Amniotic epithelial cell (primary cell): ENCODE measurements at regions not wholly inside any gene's neighbourhood (a gene's known extent, or its start where the extent isn't known, plus 50 kb on each side); places are given as distances from the start of the nearest gene placed in this dataset.
"Not testable (repeated sequence)": the region's sequence is repeated elsewhere in the genome, so short reads cannot be mapped to it uniquely, and the experiment has no call there.

Source experiments
- DNase-seq: peaks from one replicate; pipeline ENCODE4 v3.0.0-alpha.2; 2010; ENCODE audit warnings: low read depth

DNA sequence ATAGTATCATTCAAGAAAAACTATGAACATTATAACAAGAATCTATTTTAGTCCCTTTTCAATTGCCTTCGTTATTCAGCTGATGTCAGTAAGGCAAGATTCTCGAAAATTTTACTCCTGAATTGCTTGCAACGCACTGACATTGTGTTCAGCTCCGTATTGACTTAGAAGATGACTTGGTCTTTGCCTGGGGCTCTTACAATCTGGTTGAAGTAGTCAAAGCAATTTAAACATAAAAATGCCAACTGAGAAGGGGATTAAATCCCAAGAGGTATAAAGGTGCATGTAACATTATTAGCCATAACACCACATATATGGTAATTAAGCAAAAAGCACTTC is 507.1 kb downstream of the CENPC start:
- no peak for DNase-seq

DNA sequence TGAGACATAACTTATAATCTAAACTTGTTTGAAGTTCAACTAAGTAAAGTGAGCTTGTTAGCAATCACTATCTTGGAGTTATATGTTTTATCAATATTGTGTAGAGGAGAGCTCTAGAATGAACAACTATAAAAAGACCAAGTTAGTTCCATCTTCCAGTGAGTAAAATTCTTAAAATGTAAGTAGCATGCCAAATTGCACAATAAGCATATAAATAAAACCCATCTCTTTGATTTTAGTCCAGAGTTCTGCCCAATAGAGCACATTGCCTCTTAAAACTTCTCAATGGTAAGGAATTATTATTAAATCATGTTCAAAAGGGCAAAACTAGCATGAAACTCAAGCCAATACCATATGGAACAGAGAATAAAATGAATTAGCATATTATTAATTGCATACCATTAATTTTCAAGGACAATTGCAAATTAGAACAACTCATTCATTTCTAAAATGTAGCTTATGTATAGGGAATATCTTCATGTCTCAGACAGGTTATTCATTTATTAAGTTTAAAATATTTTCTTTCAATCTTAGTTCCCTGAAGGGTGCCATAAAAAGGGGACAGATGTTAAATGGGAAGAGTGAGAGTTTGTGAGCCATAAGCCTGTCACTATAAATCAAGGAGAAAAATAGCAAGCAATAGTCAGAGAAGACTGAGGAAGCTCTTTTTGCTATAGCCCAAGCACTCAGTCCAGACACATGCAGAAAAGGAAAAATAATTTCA is 507.6 kb downstream of the CENPC start:
- no peak for DNase-seq

DNA sequence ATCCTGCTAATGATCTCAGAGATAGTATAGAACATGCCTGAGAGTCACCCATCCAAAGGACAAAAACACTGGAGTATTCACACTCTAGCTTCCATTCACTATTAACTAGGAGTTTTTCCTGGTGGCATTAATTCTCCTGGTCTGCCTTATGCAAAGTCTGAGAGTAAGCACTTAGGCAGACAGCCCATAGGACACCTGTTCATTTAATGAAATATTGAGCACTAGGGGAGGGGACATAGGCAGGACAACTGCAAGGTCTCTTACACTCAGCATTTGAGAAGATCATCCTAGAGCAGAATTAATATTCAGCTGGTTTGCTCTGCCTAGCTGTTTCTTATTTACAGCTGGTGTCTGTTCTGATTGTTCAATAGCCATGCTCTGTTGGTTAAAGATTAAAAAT is 508.5 kb downstream of the CENPC start:
- DNase-seq, result no peak

DNA sequence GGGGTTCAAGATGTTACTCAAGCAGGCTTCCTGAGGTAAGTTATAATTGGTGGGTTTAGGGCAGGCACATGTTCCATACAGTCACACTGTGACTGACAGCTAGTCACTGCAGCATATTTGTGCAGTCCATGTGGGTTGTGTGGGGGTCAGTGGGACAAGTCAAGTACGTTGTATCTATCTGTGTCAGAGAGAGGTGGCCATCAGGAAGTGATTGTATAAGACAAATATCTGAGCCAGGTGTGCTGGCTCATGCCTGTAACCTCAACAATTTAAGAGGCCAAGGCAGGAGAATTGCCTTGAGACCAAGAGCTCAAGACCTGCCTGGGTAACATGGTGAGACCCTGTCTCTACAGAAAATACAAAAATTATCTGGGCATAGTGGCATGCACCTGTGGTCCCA is 509.3 kb downstream of the CENPC start:
- DNase-seq, result peak; percentile 5

DNA sequence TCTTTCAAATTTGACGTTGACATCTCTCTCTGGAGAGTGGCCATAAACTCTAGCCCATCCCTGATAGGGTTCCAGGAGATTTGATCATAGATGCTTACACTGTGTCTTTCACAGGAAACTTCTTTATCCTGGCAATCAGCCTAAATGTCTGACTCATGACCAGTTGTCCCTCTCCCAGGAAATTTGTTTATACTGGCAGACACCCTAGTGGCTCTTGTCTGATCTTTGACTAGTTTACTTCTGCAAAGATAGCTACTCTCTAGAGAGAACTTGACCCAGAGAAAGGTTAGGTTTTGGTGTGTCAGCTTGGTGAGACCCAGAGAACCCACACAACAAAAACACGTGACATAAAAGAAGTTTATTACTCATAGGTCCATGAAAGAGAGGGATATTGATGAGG is 509.8 kb downstream of the CENPC start:
- DNase-seq, result peak; percentile 48

DNA sequence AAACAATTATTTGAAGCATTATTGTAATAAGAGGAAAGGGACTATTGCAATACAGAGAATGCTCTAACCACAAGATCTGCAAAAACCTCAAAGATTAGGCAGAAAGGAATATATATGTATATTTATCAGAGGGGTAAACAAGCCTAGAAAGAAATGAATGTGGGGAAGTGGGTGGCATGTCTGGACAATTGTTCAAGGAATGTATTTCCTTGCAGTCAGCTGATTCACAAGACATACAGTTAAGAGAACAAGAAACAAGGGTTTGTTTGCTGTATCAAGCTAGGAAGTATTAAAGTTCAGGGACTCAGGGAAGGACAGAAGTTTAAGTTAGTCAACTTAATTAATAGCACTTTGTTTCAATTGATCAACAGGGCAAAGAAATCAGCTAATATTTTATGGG is 514.7 kb downstream of the CENPC start:
- DNase-seq, result peak; percentile 64

DNA sequence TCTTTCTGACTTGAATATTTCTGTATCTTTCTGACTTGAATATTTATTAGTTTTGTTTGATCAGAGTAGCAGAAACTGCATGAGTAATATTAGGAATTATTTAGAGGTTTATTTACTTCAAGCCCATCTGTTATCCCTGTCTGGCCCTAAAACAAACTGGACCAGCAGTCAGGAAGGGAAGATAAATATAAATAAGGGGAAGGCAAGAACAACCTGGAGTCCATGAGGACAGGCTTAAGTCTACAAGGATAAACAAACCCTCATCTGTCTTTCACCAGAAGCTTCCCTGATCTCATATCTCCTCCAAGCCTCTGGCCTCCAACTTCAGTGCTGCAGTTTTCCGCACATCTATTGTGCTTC is 524.9 kb downstream of the CENPC start:
- DNase-seq, result peak; percentile 55

DNA sequence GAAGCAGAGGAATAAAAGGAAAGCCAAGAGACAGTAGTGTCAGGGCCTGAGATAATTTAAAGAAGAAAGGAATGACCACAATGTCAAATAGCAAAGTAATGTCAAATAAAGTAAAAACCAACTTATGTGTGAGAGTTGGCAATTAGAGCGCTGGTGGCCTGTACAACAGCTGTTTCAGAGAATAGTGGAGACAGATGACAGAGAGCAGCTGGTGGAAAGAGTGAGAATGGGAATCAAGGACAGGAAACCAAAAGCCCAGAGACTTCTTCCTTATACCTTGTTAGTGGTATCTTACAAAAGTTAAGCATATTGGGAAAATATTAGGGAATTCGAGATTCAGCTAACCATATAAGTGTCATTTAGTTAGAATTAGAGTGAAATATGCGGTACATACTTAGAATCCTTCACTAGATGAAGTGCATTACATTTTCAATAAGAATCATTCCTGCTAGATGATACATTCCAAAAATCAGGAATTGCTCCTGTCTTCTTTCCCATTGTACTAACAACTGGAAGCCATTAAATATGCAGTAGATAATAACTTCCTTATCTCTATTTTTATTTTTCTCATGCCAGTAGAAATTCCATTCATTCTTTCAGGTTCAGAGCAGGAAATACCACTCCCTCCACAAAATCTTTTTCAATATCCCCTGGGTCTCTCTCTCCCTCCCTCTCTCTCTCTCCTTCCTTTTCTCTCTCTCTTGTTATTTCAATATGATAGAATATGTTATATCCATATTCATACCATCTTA is 525.4 kb downstream of the CENPC start:
- no peak for DNase-seq

DNA sequence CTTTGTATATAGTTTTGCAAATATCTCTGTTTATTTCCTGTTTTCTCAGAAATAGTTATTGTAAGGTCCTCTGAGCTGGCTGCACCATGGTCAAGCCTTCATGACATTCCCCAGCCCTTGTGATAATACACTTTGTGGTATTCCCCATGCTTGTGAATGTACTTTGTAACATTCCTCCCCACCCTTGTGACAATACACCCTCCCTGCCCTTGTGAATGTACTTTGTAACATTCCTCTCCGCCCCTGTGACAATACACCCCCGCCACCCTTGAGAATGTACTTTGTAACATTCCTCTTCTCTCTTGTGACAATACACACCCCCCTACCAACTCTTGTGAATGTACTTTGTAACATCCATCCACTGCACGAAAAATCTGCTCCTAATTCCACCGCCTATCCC is 530.7 kb downstream of the CENPC start:
- DNase-seq, result no peak

DNA sequence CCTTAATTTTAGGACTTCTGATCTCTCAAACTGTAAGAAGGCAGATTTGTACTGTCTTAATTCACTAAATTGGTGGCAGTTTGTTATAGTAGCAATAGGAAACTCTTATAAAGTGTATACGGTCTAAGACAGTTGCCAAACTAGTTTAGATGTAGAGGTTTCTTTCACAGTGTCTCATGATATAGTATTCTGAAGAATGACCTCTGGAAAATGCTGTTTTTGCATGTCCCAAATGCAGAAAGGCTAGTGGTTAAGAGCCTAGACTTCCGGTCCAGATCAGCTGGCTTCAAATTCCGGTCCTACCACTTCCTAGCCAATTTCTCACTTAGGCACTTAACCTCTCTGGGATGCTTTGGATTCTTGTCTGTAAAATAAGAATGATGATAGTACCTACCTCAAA is 538.5 kb downstream of the CENPC start:
- DNase-seq, result no peak

DNA sequence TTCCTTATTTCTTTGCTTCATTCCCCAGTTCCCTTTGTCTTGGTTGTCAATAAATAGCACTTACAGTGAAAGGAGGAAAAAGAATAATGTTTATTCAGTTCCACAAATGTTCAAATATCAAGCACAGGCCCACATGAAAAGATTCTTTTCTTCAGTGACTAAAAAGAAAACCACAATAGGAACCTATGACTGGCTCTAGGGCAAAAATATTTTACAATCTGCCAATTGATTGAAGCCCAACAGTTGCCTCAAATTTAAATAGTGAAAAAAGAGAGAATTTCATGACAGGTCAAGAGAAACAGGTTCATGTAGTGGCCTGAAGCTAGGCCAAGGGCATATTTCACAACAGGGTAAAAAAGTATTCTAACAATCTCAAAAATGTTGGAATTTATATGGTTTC is 553.8 kb downstream of the CENPC start:
- DNase-seq, result no peak

DNA sequence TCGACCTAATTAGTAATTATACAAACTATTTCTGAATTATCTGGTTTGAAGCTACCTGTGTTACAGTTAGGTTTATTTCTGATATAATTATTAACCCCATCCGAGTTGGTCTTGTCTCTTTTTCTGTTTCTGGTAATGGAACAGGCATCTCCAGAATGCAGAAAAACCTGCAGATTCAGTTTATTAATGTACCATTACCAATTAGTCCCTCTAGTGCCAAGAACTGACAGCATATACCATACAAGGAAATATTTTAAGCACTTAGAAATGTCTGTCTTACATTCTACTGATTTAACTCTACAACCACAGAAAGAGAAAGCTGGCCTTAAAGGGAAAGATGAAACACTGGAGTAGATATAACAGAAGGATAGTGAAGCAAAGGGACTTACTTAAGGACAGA is 570.6 kb downstream of the CENPC start:
- DNase-seq, result no peak

DNA sequence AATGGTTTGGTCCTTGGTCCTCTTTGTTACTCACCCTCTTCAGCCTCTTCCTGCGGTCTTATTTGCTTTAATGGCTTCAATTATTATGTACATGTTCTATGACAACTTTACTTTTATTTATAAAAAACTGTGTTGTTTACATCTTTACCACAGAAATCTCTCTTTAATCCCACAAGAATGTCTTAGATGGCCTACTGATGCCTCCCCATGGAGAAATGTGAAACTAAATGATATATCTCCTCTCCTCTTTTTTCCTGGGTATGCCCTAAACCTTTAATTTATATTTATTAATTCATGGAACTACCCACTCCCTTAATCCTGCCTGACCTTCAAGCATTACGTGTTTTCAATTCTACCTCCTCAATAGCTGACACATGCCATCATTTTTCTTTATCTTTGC is 573.2 kb downstream of the CENPC start:
- peak; percentile 10 for DNase-seq

DNA sequence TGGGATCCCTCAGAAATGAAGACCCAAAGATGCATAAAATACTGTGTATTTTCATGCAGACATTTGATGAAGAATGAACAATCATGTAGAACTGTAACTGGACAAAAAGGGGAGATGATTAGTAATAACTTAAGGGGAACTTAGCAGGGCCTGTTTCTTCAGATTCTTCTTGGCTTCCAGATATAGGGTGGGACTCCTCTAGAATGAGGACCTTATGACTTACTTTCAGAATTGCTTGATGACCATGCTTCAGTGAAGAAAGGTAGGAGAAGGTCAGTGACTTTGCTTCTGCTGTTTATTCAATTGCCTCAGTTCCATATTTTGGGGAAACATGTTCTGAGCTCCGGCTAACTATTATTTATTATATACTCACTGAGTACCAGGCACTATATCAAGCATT is 580.8 kb downstream of the CENPC start:
- no peak for DNase-seq

DNA sequence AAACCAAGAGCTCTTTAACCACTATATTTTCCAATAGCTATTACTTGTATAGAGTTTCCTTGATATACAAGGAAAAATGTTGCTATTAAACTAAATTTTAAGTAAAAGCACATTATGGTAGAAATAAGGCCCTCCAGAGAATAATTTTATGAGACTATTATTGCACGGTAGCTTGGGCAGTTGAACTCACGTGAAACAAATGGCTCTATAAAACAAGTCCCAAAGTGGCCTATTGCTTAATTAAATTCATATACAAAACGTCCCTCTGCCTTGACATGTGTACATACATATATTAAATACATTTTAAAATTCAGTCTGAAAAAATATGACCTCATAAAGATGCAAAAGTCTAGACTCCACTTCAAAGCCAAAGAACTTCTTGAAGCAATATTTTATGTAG is 582.2 kb downstream of the CENPC start:
- DNase-seq, result no peak

DNA sequence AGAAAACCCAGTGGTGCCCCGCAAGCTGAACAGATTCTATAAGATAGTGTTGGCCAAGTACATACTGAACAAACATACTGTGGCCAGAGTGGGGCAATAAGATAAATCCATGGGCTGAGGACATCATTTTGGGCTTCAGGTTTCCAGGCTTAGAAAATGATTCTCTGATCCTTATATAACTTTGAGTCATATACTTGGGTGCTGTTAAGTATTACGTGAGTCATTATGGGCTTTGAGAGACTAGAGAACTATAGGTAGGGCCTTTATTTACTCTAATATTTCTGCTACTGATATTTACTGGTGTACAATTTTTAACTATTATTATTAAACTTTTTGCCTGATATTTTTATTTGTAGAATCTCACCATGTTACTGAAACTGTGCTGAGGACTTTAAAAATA is 586.1 kb downstream of the CENPC start:
- no peak for DNase-seq

DNA sequence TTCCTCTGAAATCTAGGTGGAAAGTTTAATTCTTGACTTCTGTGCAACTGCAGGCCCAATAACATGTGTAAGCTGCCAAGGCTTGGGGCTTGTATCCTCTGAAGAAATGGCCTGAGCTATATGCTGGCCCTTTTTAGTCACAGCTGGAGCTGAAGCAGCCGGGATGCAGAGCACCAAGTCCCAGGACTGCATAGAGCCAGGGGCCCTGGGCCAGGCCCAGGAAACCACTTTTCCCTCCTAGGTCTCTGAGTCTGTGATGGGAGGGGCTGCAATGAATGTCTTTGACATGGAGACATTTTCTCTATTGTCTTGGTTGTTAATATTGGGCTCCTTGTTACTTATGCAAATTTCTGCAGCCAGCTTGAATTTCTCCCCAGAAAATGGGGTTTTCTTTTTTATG is 588.5 kb downstream of the CENPC start:
- no peak for DNase-seq

DNA sequence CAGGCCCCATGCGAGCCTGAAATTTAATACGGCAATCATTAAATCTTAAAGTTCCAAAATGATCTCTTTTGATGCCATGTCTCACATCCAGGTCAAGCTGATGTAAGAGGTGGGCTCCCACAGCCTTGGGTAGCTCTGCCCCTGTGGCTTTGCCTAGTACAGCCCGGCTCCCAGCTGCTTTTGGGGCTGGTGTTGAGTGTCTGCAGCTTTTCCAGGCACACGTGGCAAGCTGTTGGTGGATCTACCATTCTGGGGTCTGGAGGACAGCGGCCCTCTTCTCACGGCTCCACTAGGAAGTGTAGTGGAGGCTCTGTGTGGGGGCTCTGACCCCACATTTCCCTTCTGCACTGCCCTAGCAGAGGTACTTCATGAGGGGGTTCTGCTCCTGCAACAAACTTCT is 588.9 kb downstream of the CENPC start:
- DNase-seq, result no peak

DNA sequence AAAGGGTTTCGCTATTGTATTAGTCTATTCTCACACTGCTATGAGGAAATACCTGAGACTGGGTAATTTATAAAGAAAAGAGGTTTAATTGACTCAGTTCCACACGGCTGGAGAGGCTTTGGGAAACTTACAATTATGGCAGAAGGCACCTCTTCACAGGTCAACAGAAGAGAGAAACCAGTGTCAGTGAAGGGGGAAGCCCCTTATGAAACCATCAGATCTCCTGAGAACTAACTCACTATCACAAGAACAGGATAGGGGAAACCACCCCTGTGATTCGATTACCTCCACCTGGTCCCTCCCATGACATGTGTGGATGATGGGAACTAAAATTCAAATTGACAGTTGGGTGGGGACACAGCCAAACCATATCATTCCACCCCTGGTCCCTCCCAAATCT is 589.5 kb downstream of the CENPC start:
- no peak for DNase-seq

DNA sequence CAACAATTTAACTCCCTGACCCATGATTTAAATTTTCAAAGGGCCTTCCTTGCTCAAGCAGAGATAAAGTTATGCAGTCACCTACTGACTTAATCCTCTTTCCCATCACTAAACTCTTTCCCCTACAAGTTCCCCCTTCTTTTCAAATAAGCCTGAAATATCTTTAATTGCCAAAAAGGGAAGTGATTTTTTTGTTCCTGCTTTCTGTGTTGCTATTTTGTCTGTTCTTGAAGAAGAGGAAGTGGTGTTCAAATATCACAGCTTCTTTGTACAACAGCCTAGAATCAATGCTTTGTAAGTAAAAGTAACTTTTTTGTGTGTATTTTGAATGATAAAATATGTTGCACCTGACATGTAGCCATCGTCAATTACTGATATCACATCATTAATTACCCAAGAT is 595.9 kb downstream of the CENPC start:
- no peak for DNase-seq

DNA sequence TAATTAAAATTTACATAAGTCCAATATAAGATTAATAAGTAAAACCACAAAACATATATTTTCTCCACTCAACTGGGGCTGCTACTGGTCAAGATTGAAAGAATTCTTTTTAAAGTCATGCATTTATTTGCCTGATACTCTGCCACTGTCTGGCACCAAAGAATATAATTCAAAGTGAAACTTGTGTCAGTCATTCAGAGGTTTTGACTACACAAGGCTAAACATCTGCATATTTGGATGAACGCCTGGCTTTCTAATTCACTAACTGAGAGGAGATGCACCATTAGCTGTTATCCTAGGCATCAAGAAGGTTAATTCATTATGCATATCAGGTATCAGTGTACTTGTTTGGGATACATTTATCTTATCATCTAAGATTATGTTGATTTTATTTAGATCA is 598.5 kb downstream of the CENPC start:
- DNase-seq, result no peak

DNA sequence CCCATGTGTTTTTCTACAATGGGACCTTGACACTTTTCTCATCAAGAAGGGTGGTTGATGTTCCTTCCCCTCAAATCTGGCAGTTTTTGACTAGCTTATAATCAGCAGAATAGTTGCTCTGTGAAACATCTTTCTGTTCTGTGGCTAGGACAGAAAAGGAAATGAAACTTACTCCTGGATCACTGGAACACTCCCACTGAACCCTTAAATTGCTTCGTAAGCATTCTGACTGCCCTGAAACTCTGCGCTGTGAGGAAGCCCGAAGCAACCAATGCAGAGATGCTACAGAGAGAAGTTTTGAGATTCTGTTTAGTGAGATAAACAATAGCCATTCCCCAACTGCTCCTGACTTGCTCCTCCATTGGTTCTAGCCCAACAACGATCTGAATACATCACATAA is 602.2 kb downstream of the CENPC start:
- DNase-seq, result no peak

DNA sequence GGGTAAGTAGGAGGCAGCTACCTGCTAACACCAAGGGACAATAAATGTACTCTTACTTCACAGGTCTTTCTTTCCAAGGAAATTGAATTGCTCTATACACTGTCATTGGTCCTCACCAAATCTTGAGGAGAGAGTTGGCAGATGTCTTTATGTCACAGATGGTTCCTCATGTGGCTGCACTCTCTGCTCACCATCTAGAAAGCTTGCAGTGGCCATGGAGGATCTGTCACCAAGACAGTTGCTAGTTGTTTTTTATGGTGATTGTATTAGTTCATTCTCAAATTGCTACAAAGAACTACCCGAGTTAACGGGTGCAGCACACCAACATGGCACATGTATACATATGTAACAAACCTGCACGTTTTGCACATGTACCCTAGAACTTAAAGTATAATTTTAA is 613.3 kb downstream of the CENPC start:
- not testable (repeated sequence) for DNase-seq

DNA sequence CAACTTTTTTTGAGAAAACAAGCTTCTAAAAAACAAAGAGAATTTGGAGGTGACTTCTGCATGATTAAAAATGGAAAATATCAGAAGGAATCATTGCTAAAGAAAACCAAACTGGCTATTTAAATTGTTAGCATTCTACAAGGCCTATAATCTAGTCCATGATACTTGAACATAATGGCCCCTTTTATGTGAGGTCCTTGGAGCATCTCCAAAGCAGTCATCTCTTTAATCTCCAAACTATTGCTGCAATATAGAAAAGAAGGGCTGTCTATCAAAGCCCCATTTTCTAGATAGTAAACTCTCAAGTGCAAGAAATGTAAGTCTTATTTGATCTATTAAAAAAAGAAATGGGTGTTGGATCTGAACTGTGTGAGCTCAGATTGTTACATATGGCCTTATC is 615.1 kb downstream of the CENPC start:
- no peak for DNase-seq
